Keratinocyte (primary cell): ENCODE measurements at regions not wholly inside any gene's neighbourhood (a gene's known extent, or its start where the extent isn't known, plus 50 kb on each side); places are given as distances from the start of the nearest gene placed in this dataset.

ENCODE experiments used
- DNase-seq: peaks from one replicate; pipeline ENCODE4 v3.0.0-alpha.2; 2011; ENCODE audit warnings: low read depth, missing footprints, low spot score
- FAIRE-seq: peaks from 2 replicates; lab custom pipeline; 2011; peaks lifted over from hg19 to GRCh38; lab: Jason Lieb, UNC
- H2AFZ ChIP-seq: 2 replicates; pipeline ENCODE4 v1.6.0; 2012; ENCODE audit warnings: low read length, control low read depth, inconsistent platforms; ENCODE audit not compliant: control insufficient read depth
- H3K27ac ChIP-seq: 2 replicates; pipeline ENCODE4 v1.5.1; 2011; ENCODE audit warnings: low read length; ENCODE audit not compliant: control insufficient read depth, insufficient read depth
- H3K27me3 ChIP-seq: 3 replicates; pipeline ENCODE4 v1.6.0; 2011; ENCODE audit warnings: low read length; ENCODE audit not compliant: control insufficient read depth, insufficient read depth; ENCODE audit errors: extremely low read depth
- H3K36me3 ChIP-seq, 2 experiments: 2 replicates in 1 of 2; 3 replicates in 1 of 2; pipeline ENCODE4 v1.5.1; 2011; ENCODE audit warnings: low read length in 2 of 2, mild to moderate bottlenecking in 1 of 2; ENCODE audit not compliant: control insufficient read depth in 2 of 2, insufficient read depth in 2 of 2; ENCODE audit errors: extremely low read depth in 1 of 2
- H3K4me1 ChIP-seq: 3 replicates; pipeline ENCODE4 v1.5.1; 2011; ENCODE audit warnings: low read length; ENCODE audit not compliant: control insufficient read depth, insufficient read depth; ENCODE audit errors: extremely low read depth
- H3K4me2 ChIP-seq: 3 replicates; pipeline ENCODE4 v1.6.0; 2011; ENCODE audit warnings: low read depth, low read length; ENCODE audit not compliant: control insufficient read depth, insufficient read depth; ENCODE audit errors: extremely low read depth
- H3K4me3 ChIP-seq, 3 experiments: fragments of 200-600 bp in 1 of 3; sonication (generic) in 1 of 3; 2 replicates in 2 of 3; 3 replicates in 1 of 3; pipeline ENCODE4 v1.5.1; 2011 to 2016; ENCODE audit warnings: low read length in 3 of 3, mild to moderate bottlenecking in 3 of 3, control low read depth in 2 of 3, inconsistent platforms in 1 of 3, low read depth in 1 of 3, mixed read lengths in 1 of 3, mixed run types in 1 of 3, moderate library complexity in 1 of 3; ENCODE audit not compliant: control insufficient read depth in 2 of 3, insufficient read depth in 2 of 3; ENCODE audit errors: extremely low read depth in 1 of 3
- H3K79me2 ChIP-seq: 2 replicates; pipeline ENCODE4 v1.6.0; 2012; ENCODE audit warnings: low read length; ENCODE audit not compliant: control insufficient read depth, insufficient read depth
- H3K9ac ChIP-seq: 3 replicates; pipeline ENCODE4 v1.6.0; 2011; ENCODE audit warnings: low read length; ENCODE audit not compliant: control insufficient read depth, insufficient read depth; ENCODE audit errors: extremely low read depth
- H3K9me1 ChIP-seq: 3 replicates; pipeline ENCODE4 v1.6.0; 2011; ENCODE audit warnings: low read length; ENCODE audit not compliant: control insufficient read depth, insufficient read depth; ENCODE audit errors: extremely low read depth
- H3K9me3 ChIP-seq: 2 replicates; pipeline ENCODE4 v1.5.1; 2012; ENCODE audit warnings: low read depth, low read length; ENCODE audit not compliant: control insufficient read depth
- H4K20me1 ChIP-seq: 3 replicates; pipeline ENCODE4 v1.6.0; 2011; ENCODE audit warnings: low read length; ENCODE audit not compliant: control insufficient read depth, insufficient read depth; ENCODE audit errors: extremely low read depth
- EZH2 ChIP-seq: IDR thresholded peaks from one replicate; pipeline ENCODE4 v1.6.1; 2012; ENCODE audit warnings: inconsistent platforms, mild to moderate bottlenecking, low read length, moderate library complexity
- dilution Hi-C: fragments of 300-500 bp; cut with MboI; formaldehyde crosslinking; loops from one replicate; pipeline ENCODE4 v1.7.0; 2020; ENCODE audit warnings: low sequenced_read_pairs; ENCODE audit not compliant: extremely low pct_ligation_motif_present
- TF ChIP-seq, protein P1 (sequence below), 3 experiments: IDR thresholded peaks in 1 of 3; conservative IDR thresholded peaks in 1 of 3; optimal IDR thresholded peaks in 1 of 3; 2 replicates in 2 of 3; 3 replicates in 1 of 3; pipeline versions ENCODE3 to v1.5.1; 2011; ENCODE audit warnings: low read length in 3 of 3, mild to moderate bottlenecking in 3 of 3, moderate library complexity in 2 of 3, control low read depth in 1 of 3, inconsistent platforms in 1 of 3; ENCODE audit not compliant: insufficient read depth in 2 of 3; ENCODE audit errors: extremely low read depth in 1 of 3

DNA sequence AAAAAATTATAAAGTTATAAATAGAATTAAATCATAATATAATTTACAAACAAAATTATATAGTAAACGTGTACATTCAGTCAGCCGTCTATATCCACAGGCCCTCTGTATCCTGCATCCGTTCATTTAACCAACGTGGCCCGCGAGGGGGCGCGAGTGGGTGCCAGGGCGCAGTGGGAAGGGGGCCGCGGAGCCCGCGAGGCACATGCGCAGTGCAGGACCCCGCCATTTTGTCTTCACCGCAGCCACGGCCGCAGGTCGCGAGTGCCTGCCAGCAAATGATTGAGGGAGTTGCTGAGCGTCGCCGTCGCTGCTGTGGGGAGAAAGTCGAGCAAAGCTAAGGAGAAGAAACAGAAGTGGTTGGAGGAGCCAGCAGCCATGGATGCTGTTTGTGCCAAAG lies 53.4 kb upstream of the ECI2 start:
- Histone ChIP-seq H3K27me3 (no peaks in the 10 kb centered on the region), H3K4me3 (no peak overlapping the region), H4K20me1 (no peaks in the 10 kb centered on the region), H3K79me2 (no peaks in the 10 kb centered on the region), H3K4me1 (no peaks in the 10 kb centered on the region), H3K27ac (no peak overlapping the region), H3K9me1 (no peaks in the 10 kb centered on the region), H3K9ac (no peak overlapping the region), H3K9me3 (no peaks in the 10 kb centered on the region), H3K4me2 (no peak overlapping the region), H3K36me3 (no peaks in the 10 kb centered on the region), H2AFZ (no peak overlapping the region)
- dilution Hi-C loops = no loop called here
- TF ChIP-seq, protein P1, sequence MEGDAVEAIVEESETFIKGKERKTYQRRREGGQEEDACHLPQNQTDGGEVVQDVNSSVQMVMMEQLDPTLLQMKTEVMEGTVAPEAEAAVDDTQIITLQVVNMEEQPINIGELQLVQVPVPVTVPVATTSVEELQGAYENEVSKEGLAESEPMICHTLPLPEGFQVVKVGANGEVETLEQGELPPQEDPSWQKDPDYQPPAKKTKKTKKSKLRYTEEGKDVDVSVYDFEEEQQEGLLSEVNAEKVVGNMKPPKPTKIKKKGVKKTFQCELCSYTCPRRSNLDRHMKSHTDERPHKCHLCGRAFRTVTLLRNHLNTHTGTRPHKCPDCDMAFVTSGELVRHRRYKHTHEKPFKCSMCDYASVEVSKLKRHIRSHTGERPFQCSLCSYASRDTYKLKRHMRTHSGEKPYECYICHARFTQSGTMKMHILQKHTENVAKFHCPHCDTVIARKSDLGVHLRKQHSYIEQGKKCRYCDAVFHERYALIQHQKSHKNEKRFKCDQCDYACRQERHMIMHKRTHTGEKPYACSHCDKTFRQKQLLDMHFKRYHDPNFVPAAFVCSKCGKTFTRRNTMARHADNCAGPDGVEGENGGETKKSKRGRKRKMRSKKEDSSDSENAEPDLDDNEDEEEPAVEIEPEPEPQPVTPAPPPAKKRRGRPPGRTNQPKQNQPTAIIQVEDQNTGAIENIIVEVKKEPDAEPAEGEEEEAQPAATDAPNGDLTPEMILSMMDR (optimal IDR thresholded peaks at IDR 0.05 in 1 of 3, IDR thresholded peaks at IDR 0.05 in 1 of 3, conservative IDR thresholded peaks at IDR 0.05 in 1 of 3; ENCODE audit: extremely low read depth in 1 of 3, insufficient read depth in 2 of 3, low read length in 3 of 3) = no peak
- no peak for TF ChIP-seq EZH2
- no peak for DNase-seq
- no peak for FAIRE-seq

DNA sequence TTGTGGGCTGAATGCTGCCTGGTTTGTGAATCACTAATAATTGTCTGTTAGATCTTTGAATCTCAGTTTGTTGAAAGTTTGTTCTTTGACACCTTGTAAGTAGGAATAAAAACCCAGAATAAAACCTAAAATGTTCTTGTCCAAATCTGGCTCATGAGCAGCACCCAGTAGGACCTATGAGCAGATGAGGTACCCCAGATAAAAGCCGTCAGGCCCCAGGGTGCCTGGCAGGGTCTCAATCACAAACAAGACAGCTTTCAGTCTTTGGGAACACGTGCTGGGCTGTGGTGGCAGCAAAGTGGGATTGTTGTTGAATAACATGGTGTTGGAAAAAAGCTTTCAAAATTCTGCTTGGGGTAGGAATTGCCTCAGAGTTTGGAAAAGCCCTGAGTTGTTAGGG lies 52.1 kb upstream of the ECI2 start:
- Histone ChIP-seq H3K27ac (no peak overlapping the region), H3K9me3 (no peaks in the 10 kb centered on the region), H3K9me1 (no peaks in the 10 kb centered on the region), H3K9ac (no peak overlapping the region), H3K4me2 (no peak overlapping the region), H2AFZ (no peak overlapping the region), H4K20me1 (no peaks in the 10 kb centered on the region), H3K36me3 (no peaks in the 10 kb centered on the region), H3K79me2 (no peaks in the 10 kb centered on the region), H3K4me1 (no peaks in the 10 kb centered on the region), H3K27me3 (no peaks in the 10 kb centered on the region), H3K4me3 (no peak overlapping the region)
- no peak for DNase-seq
- TF ChIP-seq, protein P1 (optimal IDR thresholded peaks at IDR 0.05 in 1 of 3, IDR thresholded peaks at IDR 0.05 in 1 of 3, conservative IDR thresholded peaks at IDR 0.05 in 1 of 3; ENCODE audit: extremely low read depth in 1 of 3, insufficient read depth in 2 of 3, low read length in 3 of 3) = no peak
- no peak for TF ChIP-seq EZH2
- dilution Hi-C loops = no loop called here
- FAIRE-seq = no peak
